ENCODE measurements at regions not wholly inside any gene's neighbourhood (a gene's known extent, or its start where the extent isn't known, plus 50 kb on each side); places are given as distances from the start of the nearest gene placed in this dataset.

GRCh38 chr5:7325975-7326913 is 69.7 kb upstream of the ADCY2 start:
- peaks cover 2% of the 10 kb centered on the region for H3K4me1 ChIP-seq
- peak; percentile 78 to 81 for DNase-seq (ENCODE audit: low spot score in 2 of 2)
- H3K4me3 ChIP-seq: no peak overlapping the region
- H3K27ac ChIP-seq: no peak overlapping the region
- TF ChIP-seq EP300 (IDR thresholded peaks at IDR 0.05): no peak
- TF ChIP-seq POLR2AphosphoS5 (IDR thresholded peaks at IDR 0.05): peak in 1 of 3 donors; percentile 67
- no peak for TF ChIP-seq CTCF (IDR thresholded peaks at IDR 0.05)
- no peaks in the 10 kb centered on the region for H3K9me3 ChIP-seq
- no peaks in the 10 kb centered on the region for H3K27me3 ChIP-seq
- 66% methylated on average over 8 of the region's 8 CpGs for WGBS
- H3K36me3 ChIP-seq: no peaks in the 10 kb centered on the region

GRCh38 chr5:7329141-7329540 is 66.8 kb upstream of the ADCY2 start:
- 35% methylated on average over 4 of the region's 4 CpGs for WGBS
- no peak overlapping the region for H3K27ac ChIP-seq
- H3K36me3 ChIP-seq: no peaks in the 10 kb centered on the region
- H3K4me3 ChIP-seq: no peak overlapping the region
- no peaks in the 10 kb centered on the region for H3K4me1 ChIP-seq
- no peaks in the 10 kb centered on the region for H3K27me3 ChIP-seq
- TF ChIP-seq POLR2A (IDR thresholded peaks at IDR 0.05) (no peak), EP300 (IDR thresholded peaks at IDR 0.05) (no peak), POLR2AphosphoS5 (IDR thresholded peaks at IDR 0.05) (no peak), CTCF (IDR thresholded peaks at IDR 0.05) (no peak)
- H3K9me3 ChIP-seq: no peaks in the 10 kb centered on the region
- no peak for DNase-seq (ENCODE audit: low spot score in 2 of 2)

GRCh38 chr5:7329712-7330111 is 66.2 kb upstream of the ADCY2 start:
- DNase-seq (ENCODE audit: low spot score in 2 of 2): no peak
- H3K9me3 ChIP-seq: no peaks in the 10 kb centered on the region
- no peak for TF ChIP-seq POLR2A (IDR thresholded peaks at IDR 0.05)
- TF ChIP-seq POLR2AphosphoS5 (IDR thresholded peaks at IDR 0.05): no peak
- no peak for TF ChIP-seq CTCF (IDR thresholded peaks at IDR 0.05)
- no peak for TF ChIP-seq EP300 (IDR thresholded peaks at IDR 0.05)
- H3K4me3 ChIP-seq: no peak overlapping the region
- H3K4me1 ChIP-seq: no peaks in the 10 kb centered on the region
- no peaks in the 10 kb centered on the region for H3K36me3 ChIP-seq
- H3K27ac ChIP-seq: no peak overlapping the region
- 57% methylated on average over 3 of the region's 3 CpGs for WGBS
- no peaks in the 10 kb centered on the region for H3K27me3 ChIP-seq

GRCh38 chr5:7330256-7330655 is 65.7 kb upstream of the ADCY2 start:
- no peak for TF ChIP-seq CTCF (IDR thresholded peaks at IDR 0.05)
- TF ChIP-seq POLR2A (IDR thresholded peaks at IDR 0.05): no peak
- no peak for TF ChIP-seq POLR2AphosphoS5 (IDR thresholded peaks at IDR 0.05)
- TF ChIP-seq EP300 (IDR thresholded peaks at IDR 0.05): no peak
- Histone ChIP-seq H3K4me3 (no peak overlapping the region), H3K4me1 (no peaks in the 10 kb centered on the region), H3K9me3 (no peaks in the 10 kb centered on the region), H3K36me3 (no peaks in the 10 kb centered on the region), H3K27ac (no peak overlapping the region), H3K27me3 (no peaks in the 10 kb centered on the region)
- no peak for DNase-seq (ENCODE audit: low spot score in 2 of 2)
- 24% methylated on average over 3 of the region's 3 CpGs for WGBS

GRCh38 chr5:7331131-7331530 is 64.8 kb upstream of the ADCY2 start:
- Histone ChIP-seq H3K27ac (no peak overlapping the region), H3K27me3 (no peaks in the 10 kb centered on the region), H3K4me3 (no peak overlapping the region), H3K4me1 (no peaks in the 10 kb centered on the region), H3K36me3 (no peaks in the 10 kb centered on the region), H3K9me3 (no peaks in the 10 kb centered on the region)
- 56% methylated on average over 7 of the region's 7 CpGs for WGBS
- DNase-seq (ENCODE audit: low spot score in 2 of 2): no peak
- TF ChIP-seq CTCF (IDR thresholded peaks at IDR 0.05): no peak
- TF ChIP-seq EP300 (IDR thresholded peaks at IDR 0.05): no peak
- no peak for TF ChIP-seq POLR2AphosphoS5 (IDR thresholded peaks at IDR 0.05)
- TF ChIP-seq POLR2A (IDR thresholded peaks at IDR 0.05): no peak

Data from suprapubic skin (tissue), 4 donors.